Gastrocnemius medialis (tissue), 4 donors: ENCODE measurements at regions not wholly inside any gene's neighbourhood (a gene's known extent, or its start where the extent isn't known, plus 50 kb on each side); places are given as distances from the start of the nearest gene placed in this dataset.

Experiments used
- CTCF ChIP-seq, 5 experiments: fragments of 450-650 bp in 3 of 5; fragments of 200-600 bp in 2 of 5; sonication (generic) in 2 of 5; IDR thresholded peaks in 4 of 5; conservative IDR thresholded peaks in 1 of 5; 1 replicate in 4 of 5; 2 replicates in 1 of 5; pipeline ENCODE4 v1.5.1; 2016 to 2019; ENCODE audit warnings: antibody characterized with exemption in 5 of 5, mild to moderate bottlenecking in 3 of 5, moderate library complexity in 3 of 5
- POLR2A ChIP-seq, 2 donors: fragments of 450-650 bp; IDR thresholded peaks; one replicate each; pipeline ENCODE4 v1.6.1; 2017; ENCODE audit warnings: antibody characterized with exemption in 2 of 2, mild to moderate bottlenecking in 2 of 2, moderate library complexity in 2 of 2

- no peak for TF ChIP-seq POLR2A (IDR thresholded peaks at IDR 0.05)
- no peak for TF ChIP-seq CTCF (IDR thresholded peaks at IDR 0.05 in 4 of 5, conservative IDR thresholded peaks at IDR 0.05 in 1 of 5)
Observed at GRCh38 chr6:132236281-132236680, 165.0 kb downstream of the MOXD1 start.
